Astrocyte of the cerebellum (primary cell): ENCODE measurements at regions not wholly inside any gene's neighbourhood (a gene's known extent, or its start where the extent isn't known, plus 50 kb on each side); places are given as distances from the start of the nearest gene placed in this dataset.

Experiments used
- DNase-seq: peaks from one replicate; pipeline ENCODE4 v3.0.0-alpha.2; 2011; ENCODE audit warnings: low read depth
- H3K4me3 ChIP-seq: 2 replicates; pipeline ENCODE4 v1.5.1; 2011; ENCODE audit warnings: mild to moderate bottlenecking, low read depth, low read length, moderate library complexity
- in situ Hi-C: cut with HindIII; loops from 2 replicates; pipeline ENCODE4 v1.10.0; 2017; ENCODE audit warnings: low sequenced_read_pairs
- TF ChIP-seq, protein P1 (sequence below): IDR thresholded peaks from 2 replicates; pipeline ENCODE4 v1.5.1; 2012; ENCODE audit warnings: low read length, low read depth, moderate library complexity, mild to moderate bottlenecking; ENCODE audit errors: missing control alignments

DNA sequence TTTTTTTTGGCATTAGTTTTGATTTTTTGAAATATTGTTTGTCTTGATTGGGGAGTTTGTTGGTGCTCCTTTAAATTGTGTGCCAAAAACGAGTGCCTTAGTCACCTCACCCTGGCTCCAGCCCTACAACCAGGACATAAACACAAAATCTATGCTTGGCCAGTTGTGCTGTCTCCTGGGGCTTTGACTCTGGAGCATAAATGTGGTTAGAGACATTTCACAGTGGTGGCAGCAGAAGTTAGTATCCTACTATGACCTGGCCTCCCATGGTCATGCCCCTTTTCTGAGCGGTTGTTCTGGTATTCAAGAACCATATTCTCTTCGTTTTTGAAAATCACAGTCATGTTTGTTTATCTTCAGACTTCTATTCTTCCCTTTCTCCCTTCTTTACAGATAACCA lies 70.7 kb upstream of the PSMA6 start:
- TF ChIP-seq, protein P1, sequence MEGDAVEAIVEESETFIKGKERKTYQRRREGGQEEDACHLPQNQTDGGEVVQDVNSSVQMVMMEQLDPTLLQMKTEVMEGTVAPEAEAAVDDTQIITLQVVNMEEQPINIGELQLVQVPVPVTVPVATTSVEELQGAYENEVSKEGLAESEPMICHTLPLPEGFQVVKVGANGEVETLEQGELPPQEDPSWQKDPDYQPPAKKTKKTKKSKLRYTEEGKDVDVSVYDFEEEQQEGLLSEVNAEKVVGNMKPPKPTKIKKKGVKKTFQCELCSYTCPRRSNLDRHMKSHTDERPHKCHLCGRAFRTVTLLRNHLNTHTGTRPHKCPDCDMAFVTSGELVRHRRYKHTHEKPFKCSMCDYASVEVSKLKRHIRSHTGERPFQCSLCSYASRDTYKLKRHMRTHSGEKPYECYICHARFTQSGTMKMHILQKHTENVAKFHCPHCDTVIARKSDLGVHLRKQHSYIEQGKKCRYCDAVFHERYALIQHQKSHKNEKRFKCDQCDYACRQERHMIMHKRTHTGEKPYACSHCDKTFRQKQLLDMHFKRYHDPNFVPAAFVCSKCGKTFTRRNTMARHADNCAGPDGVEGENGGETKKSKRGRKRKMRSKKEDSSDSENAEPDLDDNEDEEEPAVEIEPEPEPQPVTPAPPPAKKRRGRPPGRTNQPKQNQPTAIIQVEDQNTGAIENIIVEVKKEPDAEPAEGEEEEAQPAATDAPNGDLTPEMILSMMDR = no peak
- H3K4me3 ChIP-seq = no peak overlapping the region
- no peak for DNase-seq
- in situ Hi-C loops = loop anchor here (5.0 kb wide), 1 partner anchor 91 kb away; no protein-coding TSS in a partner anchor

DNA sequence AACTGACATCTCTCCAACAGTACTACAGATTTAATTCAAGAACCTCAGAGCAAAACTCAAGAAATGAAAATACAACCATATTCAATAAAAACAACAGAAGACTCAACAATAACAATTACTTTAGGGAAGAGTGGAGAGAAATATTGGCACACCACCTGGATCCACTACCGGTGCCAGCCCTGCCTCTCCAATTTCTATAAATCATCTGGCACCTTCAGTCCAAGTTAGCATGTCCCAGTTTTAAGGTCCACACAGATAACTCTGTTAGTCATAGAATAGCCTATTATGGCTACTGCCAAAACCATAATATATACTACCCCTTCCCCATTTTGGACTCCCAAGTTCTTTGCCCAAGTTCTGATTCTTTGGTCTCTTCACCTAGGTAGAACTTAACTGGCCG lies 69.9 kb upstream of the PSMA6 start:
- TF ChIP-seq, protein P1 = no peak
- in situ Hi-C loops = loop anchor here (5.0 kb wide), 1 partner anchor 90 kb away; no protein-coding TSS in a partner anchor
- no peak for DNase-seq
- H3K4me3 ChIP-seq = no peak overlapping the region

GRCh38 chr14:35222872-35223466 lies 69.2 kb upstream of the PSMA6 start:
- in situ Hi-C loops = loop anchor here (5.0 kb wide), 1 partner anchor 89 kb away; no protein-coding TSS in a partner anchor
- TF ChIP-seq, protein P1 = no peak
- no peak overlapping the region for H3K4me3 ChIP-seq
- DNase-seq = no peak

- in situ Hi-C loops = loop anchor here (5.0 kb wide), 1 partner anchor 88 kb away; no protein-coding TSS in a partner anchor
- H3K4me3 ChIP-seq = no peak overlapping the region
- TF ChIP-seq, protein P1 = no peak
- no peak for DNase-seq
Measured at GRCh38 chr14:35223927-35224326, 68.3 kb upstream of the PSMA6 start.

DNA sequence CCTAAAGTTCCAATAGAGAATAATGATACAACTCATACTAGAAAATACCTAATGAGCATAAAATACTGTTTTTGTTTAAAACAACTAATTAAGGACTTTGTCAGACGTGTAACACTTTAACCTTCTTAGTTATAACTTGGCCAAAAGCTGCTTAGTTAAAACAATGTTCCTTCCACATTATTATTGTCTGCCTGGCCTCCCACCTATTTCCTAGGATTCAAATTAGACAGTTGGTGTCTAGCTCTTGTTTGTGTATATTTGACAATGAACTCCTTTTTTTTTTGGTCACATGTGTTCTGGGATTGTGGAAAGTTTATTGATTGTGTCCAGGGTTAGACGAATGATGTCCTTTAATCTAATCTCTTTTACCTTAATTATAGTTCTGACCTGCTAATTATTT lies 67.6 kb upstream of the PSMA6 start:
- TF ChIP-seq, protein P1 = no peak
- no peak overlapping the region for H3K4me3 ChIP-seq
- DNase-seq = no peak
- in situ Hi-C loops = loop anchor here (5.0 to 25.0 kb wide), 3 partner anchors 43 to 188 kb away; partner anchors contain the start of gene NFKBIA

GRCh38 chr14:35229084-35229791 lies 62.9 kb upstream of the PSMA6 start:
- no peak for DNase-seq
- TF ChIP-seq, protein P1 = no peak
- in situ Hi-C loops = loop anchor here (5.0 to 25.0 kb wide), 2 partner anchors 38 to 183 kb away; partner anchors contain the start of gene NFKBIA
- no peak overlapping the region for H3K4me3 ChIP-seq
